ENCODE measurements at regions not wholly inside any gene's neighbourhood (a gene's known extent, or its start where the extent isn't known, plus 50 kb on each side); places are given as distances from the start of the nearest gene placed in this dataset.

DNA sequence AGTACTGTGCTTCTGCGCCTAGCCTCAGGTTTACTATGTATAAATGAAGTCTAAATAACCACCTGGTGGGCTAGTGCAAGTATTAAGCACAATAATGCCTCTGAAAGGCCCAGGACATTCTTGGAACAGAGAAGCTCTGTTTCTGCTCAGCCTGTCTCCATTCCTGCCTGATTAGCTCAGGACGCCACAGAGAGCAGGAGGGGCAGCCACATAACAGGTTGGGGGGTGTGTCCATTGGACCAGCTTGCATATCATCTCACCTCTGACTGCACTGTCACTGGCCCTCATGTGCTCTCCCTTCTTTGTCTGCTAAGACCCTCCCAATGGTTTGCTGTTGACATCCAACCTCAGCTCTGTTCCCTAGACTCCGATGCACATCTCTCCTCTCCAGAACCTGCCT, 52.8 kb upstream of the IKZF1 start:
- intact Hi-C loops (cut with micrococcal nuclease) (no loop called here), dilution Hi-C loops (cut with MboI; ENCODE audit: extremely low pct_ligation_motif_present, low sequenced_read_pairs) (no loop called here)
- H3K27me3 ChIP-seq (ENCODE audit: control insufficient read depth in 2 of 2, insufficient read depth in 2 of 2, low read length in 2 of 2) = no peaks in the 10 kb centered on the region
- H3K9me3 ChIP-seq (replicated peaks; ENCODE audit: control insufficient read depth, insufficient read depth, low read length) = no peaks in the 10 kb centered on the region
- no TSS peak for BruUV-seq (replicated peaks)
- DNase-seq (ENCODE audit: low read depth, low spot score) (no peak), FAIRE-seq (no peak)
- no peak overlapping the region for H3K9ac ChIP-seq (replicated peaks; ENCODE audit: extremely low read depth, insufficient read depth, low read length)
- TF ChIP-seq GATA2 (IDR thresholded peaks at IDR 0.05; ENCODE audit: insufficient read depth, insufficient read length, low read depth, low read length) = no peak
- no peak for TF ChIP-seq POLR2A (IDR thresholded peaks at IDR 0.05; ENCODE audit: low read depth, low read length)
- no peak for TF ChIP-seq POLR2AphosphoS5 (IDR thresholded peaks at IDR 0.05; ENCODE audit: insufficient read depth, low read depth, low read length)
- no peak for TF ChIP-seq FOS (IDR thresholded peaks at IDR 0.05; ENCODE audit: borderline replicate concordance, insufficient read depth, low read length)
- no peak for TF ChIP-seq MYC (IDR thresholded peaks at IDR 0.05; ENCODE audit: low read depth, low read length)
- TF ChIP-seq JUN (IDR thresholded peaks at IDR 0.05; ENCODE audit: borderline replicate concordance, insufficient read depth, insufficient read length, low read depth) = no peak
- TF ChIP-seq, protein P1, sequence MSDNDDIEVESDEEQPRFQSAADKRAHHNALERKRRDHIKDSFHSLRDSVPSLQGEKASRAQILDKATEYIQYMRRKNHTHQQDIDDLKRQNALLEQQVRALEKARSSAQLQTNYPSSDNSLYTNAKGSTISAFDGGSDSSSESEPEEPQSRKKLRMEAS (IDR thresholded peaks at IDR 0.05; ENCODE audit: insufficient read depth, insufficient read length) = no peak
- no peak for TF ChIP-seq EZH2 (IDR thresholded peaks at IDR 0.05; ENCODE audit: borderline replicate concordance, low read depth, low read length, severe bottlenecking)
- CTCF ChIA-PET = no interaction called here
- no peak overlapping the region for H3K27ac ChIP-seq (ENCODE audit: insufficient read depth, low read depth, low read length)
- POLR2A ChIA-PET = no interaction called here
- H3K4me3 ChIP-seq (replicated peaks in 1 of 3; ENCODE audit: insufficient read depth in 1 of 3, low read depth in 1 of 3, low read length in 3 of 3) = no peak overlapping the region
- H3K9me1 ChIP-seq (replicated peaks; ENCODE audit: control insufficient read depth, extremely low read depth, insufficient read depth, low read length) = no peaks in the 10 kb centered on the region
- no peak overlapping the region for H2AFZ ChIP-seq (ENCODE audit: low read depth, low read length)
- H3K79me2 ChIP-seq (ENCODE audit: control insufficient read depth, insufficient read depth, low read length) = no peaks in the 10 kb centered on the region
- H3K4me1 ChIP-seq (ENCODE audit: control insufficient read depth, extremely low read depth, insufficient read depth, low read length) = no peaks in the 10 kb centered on the region
- H3K36me3 ChIP-seq (ENCODE audit: control insufficient read depth in 2 of 2, extremely low read depth in 1 of 2, insufficient read depth in 2 of 2, low read length in 2 of 2) = no peaks in the 10 kb centered on the region
- no peak overlapping the region for H3K4me2 ChIP-seq (ENCODE audit: insufficient read depth, low read length)
- no peaks in the 10 kb centered on the region for H4K20me1 ChIP-seq (replicated peaks; ENCODE audit: control insufficient read depth, extremely low read depth, insufficient read depth, low read length)

DNA sequence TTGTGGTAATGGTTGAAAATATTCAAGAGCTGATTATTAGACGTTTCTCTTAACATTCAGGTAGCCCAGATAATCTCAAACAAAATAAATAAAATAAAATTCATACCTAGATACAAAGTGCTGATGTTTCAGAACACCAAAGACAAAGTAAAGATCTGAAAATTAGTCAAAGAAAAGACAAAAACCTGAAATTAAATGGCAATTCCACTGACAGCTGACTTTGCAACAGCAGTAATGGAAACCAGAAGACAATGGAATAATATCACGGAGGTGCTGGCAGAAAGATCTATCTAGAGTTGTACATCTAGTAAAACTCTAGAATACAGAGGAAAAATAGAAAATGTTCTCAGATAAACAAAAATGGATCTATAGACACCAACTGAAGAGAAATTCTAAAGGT, 58.0 kb upstream of the IKZF1 start:
- dilution Hi-C loops (cut with MboI; ENCODE audit: extremely low pct_ligation_motif_present, low sequenced_read_pairs) = no loop called here
- intact Hi-C loops (cut with micrococcal nuclease) = no loop called here
- DNase-seq (ENCODE audit: low read depth, low spot score) = no peak
- Histone ChIP-seq H3K9ac (replicated peaks; ENCODE audit: extremely low read depth, insufficient read depth, low read length) (no peak overlapping the region), H3K4me3 (replicated peaks in 1 of 3; ENCODE audit: insufficient read depth in 1 of 3, low read depth in 1 of 3, low read length in 3 of 3) (no peak overlapping the region), H3K27ac (ENCODE audit: insufficient read depth, low read depth, low read length) (no peak overlapping the region), H3K9me1 (replicated peaks; ENCODE audit: control insufficient read depth, extremely low read depth, insufficient read depth, low read length) (no peaks in the 10 kb centered on the region), H4K20me1 (replicated peaks; ENCODE audit: control insufficient read depth, extremely low read depth, insufficient read depth, low read length) (no peaks in the 10 kb centered on the region), H2AFZ (ENCODE audit: low read depth, low read length) (no peak overlapping the region), H3K9me3 (replicated peaks; ENCODE audit: control insufficient read depth, insufficient read depth, low read length) (no peaks in the 10 kb centered on the region), H3K79me2 (ENCODE audit: control insufficient read depth, insufficient read depth, low read length) (no peaks in the 10 kb centered on the region), H3K4me1 (ENCODE audit: control insufficient read depth, extremely low read depth, insufficient read depth, low read length) (no peaks in the 10 kb centered on the region), H3K27me3 (ENCODE audit: control insufficient read depth in 2 of 2, insufficient read depth in 2 of 2, low read length in 2 of 2) (no peaks in the 10 kb centered on the region), H3K36me3 (ENCODE audit: control insufficient read depth in 2 of 2, extremely low read depth in 1 of 2, insufficient read depth in 2 of 2, low read length in 2 of 2) (no peaks in the 10 kb centered on the region), H3K4me2 (ENCODE audit: insufficient read depth, low read length) (no peak overlapping the region)
- ChIA-PET POLR2A (no interaction called here), CTCF (no interaction called here)
- no peak for FAIRE-seq
- TF ChIP-seq FOS (IDR thresholded peaks at IDR 0.05; ENCODE audit: borderline replicate concordance, insufficient read depth, low read length) (no peak), CTCF (IDR thresholded peaks at IDR 0.05; ENCODE audit: extremely low read depth in 1 of 2, insufficient read depth in 1 of 2, low read depth in 1 of 2, low read length in 2 of 2) (no peak), POLR2AphosphoS5 (IDR thresholded peaks at IDR 0.05; ENCODE audit: insufficient read depth, low read depth, low read length) (no peak), JUN (IDR thresholded peaks at IDR 0.05; ENCODE audit: borderline replicate concordance, insufficient read depth, insufficient read length, low read depth) (no peak), MYC (IDR thresholded peaks at IDR 0.05; ENCODE audit: low read depth, low read length) (no peak), GATA2 (IDR thresholded peaks at IDR 0.05; ENCODE audit: insufficient read depth, insufficient read length, low read depth, low read length) (no peak), POLR2A (IDR thresholded peaks at IDR 0.05; ENCODE audit: low read depth, low read length) (no peak), EZH2 (IDR thresholded peaks at IDR 0.05; ENCODE audit: borderline replicate concordance, low read depth, low read length, severe bottlenecking) (no peak)
- TF ChIP-seq, protein P1 (IDR thresholded peaks at IDR 0.05; ENCODE audit: insufficient read depth, insufficient read length) = no peak
- no TSS peak for BruUV-seq (replicated peaks)

All from endothelial cell of umbilical vein (primary cell).